ENCODE measurements at regions not wholly inside any gene's neighbourhood (a gene's known extent, or its start where the extent isn't known, plus 50 kb on each side); places are given as distances from the start of the nearest gene placed in this dataset.
A peak's percentile ranks its signal among the peaks of the same experiment; 100 is the strongest.

- no peak for DNase-seq
These were observed 352.4 kb downstream of the KIF16B start for GRCh38 chr20:16220826-16221225.

GRCh38 chr20:16219182-16219581 lies 354.1 kb downstream of the KIF16B start:
- no peak for DNase-seq

GRCh38 chr20:16216914-16217230 lies 356.4 kb downstream of the KIF16B start:
- no peak for DNase-seq

- no peak for DNase-seq
These were observed 356.9 kb downstream of the KIF16B start for GRCh38 chr20:16216227-16216913.

GRCh38 chr20:16215041-16215440 lies 358.2 kb downstream of the KIF16B start:
- no peak for DNase-seq

- DNase-seq: no peak
These were observed 360.5 kb downstream of the KIF16B start for GRCh38 chr20:16212790-16213189.

- peak; percentile 25 for DNase-seq
These were observed 363.3 kb downstream of the KIF16B start for GRCh38 chr20:16209951-16210361.

- DNase-seq: no peak
These were observed 363.9 kb downstream of the KIF16B start for GRCh38 chr20:16209357-16209756.

- no peak for DNase-seq
These were observed 364.8 kb downstream of the KIF16B start for GRCh38 chr20:16208443-16208842.

GRCh38 chr20:16206817-16207216 lies 366.4 kb downstream of the KIF16B start:
- DNase-seq: no peak

GRCh38 chr20:16205507-16205906 lies 367.7 kb downstream of the KIF16B start:
- no peak for DNase-seq

- DNase-seq: no peak
These were observed 370.2 kb downstream of the KIF16B start for GRCh38 chr20:16203096-16203495.

- DNase-seq: no peak
These were observed 372.1 kb downstream of the KIF16B start for GRCh38 chr20:16201191-16201590.

GRCh38 chr20:16197696-16198095 lies 375.6 kb downstream of the KIF16B start:
- no peak for DNase-seq

GRCh38 chr20:16195671-16196070 lies 377.6 kb downstream of the KIF16B start:
- no peak for DNase-seq

GRCh38 chr20:16194617-16195360 lies 378.5 kb downstream of the KIF16B start:
- DNase-seq: no peak

GRCh38 chr20:16191496-16191895 lies 381.8 kb downstream of the KIF16B start:
- no peak for DNase-seq

GRCh38 chr20:16189371-16189770 lies 383.9 kb downstream of the KIF16B start:
- DNase-seq: no peak

GRCh38 chr20:16187956-16188616 lies 385.2 kb downstream of the KIF16B start:
- no peak for DNase-seq

- no peak for DNase-seq
These were observed 393.3 kb downstream of the KIF16B start for GRCh38 chr20:16179919-16180318.

- no peak for DNase-seq
These were observed 393.9 kb downstream of the KIF16B start for GRCh38 chr20:16179371-16179770.

GRCh38 chr20:16178546-16179135 lies 394.6 kb downstream of the KIF16B start:
- no peak for DNase-seq

- no peak for DNase-seq
These were observed 397.8 kb downstream of the KIF16B start for GRCh38 chr20:16175322-16175961.
